Testis (tissue), 2 donors: ENCODE measurements at regions not wholly inside any gene's neighbourhood (a gene's known extent, or its start where the extent isn't known, plus 50 kb on each side); places are given as distances from the start of the nearest gene placed in this dataset.

Experiments used
- CTCF ChIP-seq, 3 experiments: fragments of 450-650 bp in 2 of 3; fragments of 200-600 bp in 1 of 3; sonication (generic) in 1 of 3; IDR thresholded peaks; one replicate each; pipeline ENCODE4 v1.5.1; 2016 to 2019; ENCODE audit warnings: antibody characterized with exemption in 3 of 3, mild to moderate bottlenecking in 2 of 3, moderate library complexity in 1 of 3
- POLR2A ChIP-seq: fragments of 450-650 bp; IDR thresholded peaks from one replicate; pipeline ENCODE4 v1.6.1; 2017; ENCODE audit warnings: antibody characterized with exemption, mild to moderate bottlenecking, moderate library complexity

GRCh38 chrX:39150220-39150619, 349.0 kb downstream of the MID1IP1 start:
- TF ChIP-seq CTCF (IDR thresholded peaks at IDR 0.05) = no peak
- no peak for TF ChIP-seq POLR2A
